HepG2 (cell line): ENCODE measurements at regions not wholly inside any gene's neighbourhood (a gene's known extent, or its start where the extent isn't known, plus 50 kb on each side); places are given as distances from the start of the nearest gene placed in this dataset.

ENCODE experiments used
- ATAC-seq: fragments of 200-7000 bp; cut with Tn5 transposase; 3 replicates; pipeline ENCODE4 v1.9.1; 2020; ENCODE audit warnings: mild to moderate bottlenecking, moderate library complexity
- BruUV-seq: library from RNA; stranded (reverse); fragments of 400-500 nt; replicated peaks from 2 replicates; lab custom pipeline; 2021; lab: Mats Ljungman, UMichigan
- CTCF ChIA-PET: fragments of 300-600 bp; formaldehyde crosslinking; extraction: SDS; loops from one replicate; lab custom pipeline; 2021; ENCODE audit warnings: low total read pairs, inconsistent platforms, low intra/inter-chr PET ratio; lab: Yijun Ruan, JAX
- POLR2A ChIA-PET: fragments of 350-600 bp; sonication (Branson Sonifier 250); formaldehyde crosslinking; loops from one replicate; lab custom pipeline; 2020; ENCODE audit warnings: antibody characterized with exemption, inconsistent platforms; lab: Yijun Ruan, JAX
- DNase-seq: peaks from one replicate; pipeline ENCODE4 v3.0.0-alpha.2; 2015; ENCODE audit warnings: low spot score
- FAIRE-seq: peaks from 3 replicates; lab custom pipeline; 2011; peaks lifted over from hg19 to GRCh38; lab: Jason Lieb, UNC
- H2AFZ ChIP-seq: one replicate; pipeline ENCODE4 v1.6.1; 2011; ENCODE audit warnings: low read length, inconsistent platforms
- H3K27ac ChIP-seq: fragments of 300-600 bp; 3 replicates; pipeline ENCODE4 v1.8.0; 2011; ENCODE audit warnings: mixed run types, mild to moderate bottlenecking, mixed read lengths, low read length, inconsistent platforms; ENCODE audit not compliant: insufficient read depth; ENCODE audit errors: extremely low read length
- H3K27me3 ChIP-seq, 2 experiments: fragments of 200-600 bp in 1 of 2; 2 replicates in 1 of 2; 3 replicates in 1 of 2; pipeline versions ENCODE4 v1.6.0 to v1.8.0; 2011; ENCODE audit warnings: low read length in 2 of 2, mild to moderate bottlenecking in 2 of 2, moderate library complexity in 2 of 2, inconsistent platforms in 1 of 2; ENCODE audit not compliant: insufficient read depth in 2 of 2, control insufficient read depth in 1 of 2
- H3K36me3 ChIP-seq, 2 experiments: fragments of 200-600 bp in 1 of 2; replicated peaks in 1 of 2; 2 replicates in 1 of 2; 3 replicates in 1 of 2; pipeline versions ENCODE4 v1.5.1 to v1.8.0; 2011; ENCODE audit warnings: low read length in 2 of 2, inconsistent platforms in 1 of 2; ENCODE audit not compliant: insufficient read depth in 2 of 2, control insufficient read depth in 1 of 2
- H3K4me1 ChIP-seq: 2 replicates; pipeline ENCODE4 v1.5.1; 2012; ENCODE audit warnings: low read length, inconsistent platforms; ENCODE audit not compliant: insufficient read depth
- H3K4me2 ChIP-seq: 2 replicates; pipeline ENCODE4 v1.6.0; 2011; ENCODE audit warnings: low read depth, low read length, inconsistent platforms
- H3K4me3 ChIP-seq, 3 experiments: fragments of 200-600 bp in 1 of 3; sonication (generic), shearing (Covaris generic) in 1 of 3; replicated peaks in 1 of 3; 2 replicates each; pipeline ENCODE4 v1.5.1; 2011 to 2016; ENCODE audit warnings: low read length in 3 of 3, inconsistent platforms in 2 of 3, low read depth in 2 of 3, mild to moderate bottlenecking in 2 of 3, control low read depth in 1 of 3, mixed read lengths in 1 of 3; ENCODE audit not compliant: insufficient read depth in 1 of 3
- H3K79me2 ChIP-seq: one replicate; pipeline ENCODE4 v1.6.1; 2011; ENCODE audit warnings: low read length, inconsistent platforms; ENCODE audit not compliant: insufficient read depth
- H3K9ac ChIP-seq: 2 replicates; pipeline ENCODE4 v1.6.0; 2011; ENCODE audit warnings: mild to moderate bottlenecking, low read depth, low read length, inconsistent platforms; ENCODE audit not compliant: insufficient read depth
- H3K9me3 ChIP-seq: 2 replicates; pipeline ENCODE4 v1.5.1; 2012; ENCODE audit warnings: mild to moderate bottlenecking, low read length
- H4K20me1 ChIP-seq: 2 replicates; pipeline ENCODE4 v1.6.0; 2011; ENCODE audit warnings: inconsistent platforms, mild to moderate bottlenecking, low read length, moderate library complexity; ENCODE audit not compliant: insufficient read depth
- CENPT ChIP-seq: sonication (generic); formaldehyde crosslinking; IDR thresholded peaks from 2 replicates; pipeline ENCODE4 v1.8.0; 2022; ENCODE audit warnings: low read depth, mild to moderate bottlenecking, moderate library complexity, missing genetic modification reagents
- KDM5A ChIP-seq: fragments of 200-600 bp; sonication (generic); IDR thresholded peaks from 2 replicates; pipeline ENCODE4 v1.7.0; 2018; ENCODE audit warnings: antibody characterized with exemption, mild to moderate bottlenecking, low read length, borderline replicate concordance
- SOX5 ChIP-seq: IDR thresholded peaks from 2 replicates; pipeline ENCODE4 v1.6.1; 2016; ENCODE audit warnings: borderline replicate concordance
- SP4 ChIP-seq: sonication (generic); formaldehyde crosslinking; IDR thresholded peaks from 2 replicates; pipeline ENCODE4 v1.8.1; 2023; ENCODE audit warnings: mild to moderate bottlenecking, missing genetic modification reagents
- SPEN ChIP-seq: sonication (generic); formaldehyde crosslinking; IDR thresholded peaks from 2 replicates; pipeline ENCODE4 v1.5.1; 2020; ENCODE audit warnings: low read depth, mild to moderate bottlenecking, missing genetic modification reagents
- SRSF9 ChIP-seq: fragments of 200-400 bp; formaldehyde crosslinking; IDR thresholded peaks from 2 replicates; pipeline ENCODE4 v1.6.1; 2018; ENCODE audit warnings: borderline replicate concordance, mild to moderate bottlenecking, low read depth, low read length; ENCODE audit not compliant: insufficient read depth, poor library complexity, severe bottlenecking
- TCF7L2 ChIP-seq: IDR thresholded peaks from 2 replicates; pipeline ENCODE4 v1.6.1; 2011; ENCODE audit warnings: mild to moderate bottlenecking, low read depth, low read length, moderate library complexity
- ZBTB7A ChIP-seq: sonication (generic); formaldehyde crosslinking; IDR thresholded peaks from 2 replicates; pipeline ENCODE4 v1.8.0; 2022; ENCODE audit warnings: mild to moderate bottlenecking, missing genetic modification reagents
- ZNF12 ChIP-seq: sonication (generic); formaldehyde crosslinking; IDR thresholded peaks from 2 replicates; pipeline ENCODE4 v1.5.0; 2020; ENCODE audit warnings: missing genetic modification reagents
- ZNF354B ChIP-seq: sonication (generic); formaldehyde crosslinking; IDR thresholded peaks from 2 replicates; pipeline ENCODE4 v1.8.0; 2022; ENCODE audit warnings: mild to moderate bottlenecking, missing genetic modification reagents
- ZNF468 ChIP-seq: sonication (generic); formaldehyde crosslinking; IDR thresholded peaks from 2 replicates; pipeline ENCODE4 v1.8.0; 2022; ENCODE audit warnings: mild to moderate bottlenecking, moderate library complexity, missing genetic modification reagents
- ZNF772 ChIP-seq: sonication (generic); formaldehyde crosslinking; IDR thresholded peaks from 2 replicates; pipeline ENCODE4 v1.5.0; 2020; ENCODE audit warnings: mild to moderate bottlenecking, missing genetic modification reagents
- WGBS: methylation state at CpG from one replicate; pipeline ENCODE4 v1.1.6; 2017; ENCODE audit warnings: low lambda C conversion rate; 5-methylcytosine and 5-hydroxymethylcytosine counted together
- in situ Hi-C: cut with HindIII; loops from 2 replicates; pipeline ENCODE4 v1.10.0; 2017; ENCODE audit warnings: low pct_unique_long_range_greater_than_20kb; ENCODE audit not compliant: extremely low pct_ligation_motif_present
- intact Hi-C: fragments of 100-400 bp; cut with micrococcal nuclease; formaldehyde crosslinking; loops from one replicate; pipeline ENCODE4 v1.10.0; 2022; ENCODE audit not compliant: unreplicated experiment
- TF ChIP-seq, protein P1 (sequence below): sonication (generic); formaldehyde crosslinking; IDR thresholded peaks from 2 replicates; pipeline ENCODE4 v1.9.0; 2022; ENCODE audit warnings: missing genetic modification reagents, mild to moderate bottlenecking, borderline replicate concordance
- TF ChIP-seq, protein P2 (sequence below): fragments of 450-650 bp; IDR thresholded peaks from 2 replicates; pipeline ENCODE4 v1.6.1; 2017
- TF ChIP-seq, protein P3 (sequence below): sonication (generic); formaldehyde crosslinking; IDR thresholded peaks from 2 replicates; pipeline ENCODE4 v1.8.0; 2022; ENCODE audit warnings: missing genetic modification reagents, mild to moderate bottlenecking, borderline replicate concordance
- TF ChIP-seq, protein P4 (sequence below), 2 experiments: IDR thresholded peaks; 2 replicates each; pipeline ENCODE4 v1.6.1; 2011 to 2012; ENCODE audit warnings: low read length in 2 of 2, borderline replicate concordance in 1 of 2, low read depth in 1 of 2, mild to moderate bottlenecking in 1 of 2, moderate library complexity in 1 of 2

DNA sequence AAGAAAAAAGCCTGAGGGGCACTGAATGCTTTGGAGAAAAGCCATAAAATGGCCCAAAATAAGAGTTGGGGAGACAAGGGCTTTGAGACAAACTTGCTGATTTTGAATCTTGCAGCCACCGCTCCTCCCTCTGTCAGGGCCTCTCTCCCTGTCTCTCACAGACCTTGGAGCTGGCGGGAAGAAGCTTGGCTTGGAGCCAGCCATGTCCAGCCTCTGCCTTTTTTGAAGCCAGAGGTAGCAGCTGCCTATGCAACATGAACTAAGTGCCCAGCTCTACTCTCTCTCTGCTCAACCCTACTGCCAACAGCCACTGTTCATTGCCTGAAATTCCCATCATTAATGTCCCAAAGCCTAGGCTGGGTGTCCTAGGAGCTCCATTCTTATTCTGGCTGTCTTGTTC lies 63.7 kb upstream of the CTNNBL1 start:
- FAIRE-seq (peak; percentile 81), ATAC-seq (peak; percentile 41; the same call in 2 of the 3 replicates), DNase-seq (no peak)
- peaks cover 15% of the 10 kb centered on the region for H3K4me1 ChIP-seq
- no peaks in the 10 kb centered on the region for H3K36me3 ChIP-seq
- no peaks in the 10 kb centered on the region for H3K79me2 ChIP-seq
- ChIA-PET CTCF (no interaction called here), POLR2A (no interaction called here)
- H3K9ac ChIP-seq, result no peak overlapping the region
- 2% methylated on average over 2 of the region's 2 CpGs for WGBS
- intact Hi-C loops, result no loop called here
- BruUV-seq, result no TSS peak
- no peaks in the 10 kb centered on the region for H3K27me3 ChIP-seq
- no peak overlapping the region for H2AFZ ChIP-seq
- no peaks in the 10 kb centered on the region for H3K9me3 ChIP-seq
- H4K20me1 ChIP-seq, result peaks cover 4% of the 10 kb centered on the region; the same call in 1 of the 2 replicates
- no peak overlapping the region for H3K27ac ChIP-seq
- H3K4me3 ChIP-seq, result no peak overlapping the region
- H3K4me2 ChIP-seq, result no peak overlapping the region
- in situ Hi-C loops, result no loop called here
- no peak for TF ChIP-seq ZNF12 (CRISPR knock-in tag)
- no peak for TF ChIP-seq ZNF354B (CRISPR knock-in tag)
- TF ChIP-seq, protein P1, sequence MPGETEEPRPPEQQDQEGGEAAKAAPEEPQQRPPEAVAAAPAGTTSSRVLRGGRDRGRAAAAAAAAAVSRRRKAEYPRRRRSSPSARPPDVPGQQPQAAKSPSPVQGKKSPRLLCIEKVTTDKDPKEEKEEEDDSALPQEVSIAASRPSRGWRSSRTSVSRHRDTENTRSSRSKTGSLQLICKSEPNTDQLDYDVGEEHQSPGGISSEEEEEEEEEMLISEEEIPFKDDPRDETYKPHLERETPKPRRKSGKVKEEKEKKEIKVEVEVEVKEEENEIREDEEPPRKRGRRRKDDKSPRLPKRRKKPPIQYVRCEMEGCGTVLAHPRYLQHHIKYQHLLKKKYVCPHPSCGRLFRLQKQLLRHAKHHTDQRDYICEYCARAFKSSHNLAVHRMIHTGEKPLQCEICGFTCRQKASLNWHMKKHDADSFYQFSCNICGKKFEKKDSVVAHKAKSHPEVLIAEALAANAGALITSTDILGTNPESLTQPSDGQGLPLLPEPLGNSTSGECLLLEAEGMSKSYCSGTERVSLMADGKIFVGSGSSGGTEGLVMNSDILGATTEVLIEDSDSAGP (CRISPR knock-in tag), result no peak
- TF ChIP-seq ZBTB7A, result no peak
- no peak for TF ChIP-seq CENPT (CRISPR knock-in tag)
- TF ChIP-seq TCF7L2, result no peak
- TF ChIP-seq KDM5A, result no peak
- no peak for TF ChIP-seq ZNF772 (CRISPR knock-in tag)
- TF ChIP-seq ZNF468 (CRISPR knock-in tag), result no peak
- TF ChIP-seq SPEN (CRISPR knock-in tag), result 0 out of 2 replicates have a peak, but pooled peaks have one; percentile 32
- TF ChIP-seq SOX5 (CRISPR knock-in tag), result no peak
- TF ChIP-seq, protein P2, sequence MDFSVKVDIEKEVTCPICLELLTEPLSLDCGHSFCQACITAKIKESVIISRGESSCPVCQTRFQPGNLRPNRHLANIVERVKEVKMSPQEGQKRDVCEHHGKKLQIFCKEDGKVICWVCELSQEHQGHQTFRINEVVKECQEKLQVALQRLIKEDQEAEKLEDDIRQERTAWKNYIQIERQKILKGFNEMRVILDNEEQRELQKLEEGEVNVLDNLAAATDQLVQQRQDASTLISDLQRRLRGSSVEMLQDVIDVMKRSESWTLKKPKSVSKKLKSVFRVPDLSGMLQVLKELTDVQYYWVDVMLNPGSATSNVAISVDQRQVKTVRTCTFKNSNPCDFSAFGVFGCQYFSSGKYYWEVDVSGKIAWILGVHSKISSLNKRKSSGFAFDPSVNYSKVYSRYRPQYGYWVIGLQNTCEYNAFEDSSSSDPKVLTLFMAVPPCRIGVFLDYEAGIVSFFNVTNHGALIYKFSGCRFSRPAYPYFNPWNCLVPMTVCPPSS, result no peak
- peak; percentile 19; the same call in 1 of the 2 replicates for TF ChIP-seq SP4 (CRISPR knock-in tag)
- TF ChIP-seq SRSF9, result no peak
- TF ChIP-seq, protein P3, sequence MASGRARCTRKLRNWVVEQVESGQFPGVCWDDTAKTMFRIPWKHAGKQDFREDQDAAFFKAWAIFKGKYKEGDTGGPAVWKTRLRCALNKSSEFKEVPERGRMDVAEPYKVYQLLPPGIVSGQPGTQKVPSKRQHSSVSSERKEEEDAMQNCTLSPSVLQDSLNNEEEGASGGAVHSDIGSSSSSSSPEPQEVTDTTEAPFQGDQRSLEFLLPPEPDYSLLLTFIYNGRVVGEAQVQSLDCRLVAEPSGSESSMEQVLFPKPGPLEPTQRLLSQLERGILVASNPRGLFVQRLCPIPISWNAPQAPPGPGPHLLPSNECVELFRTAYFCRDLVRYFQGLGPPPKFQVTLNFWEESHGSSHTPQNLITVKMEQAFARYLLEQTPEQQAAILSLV, result no peak
- TF ChIP-seq, protein P4, sequence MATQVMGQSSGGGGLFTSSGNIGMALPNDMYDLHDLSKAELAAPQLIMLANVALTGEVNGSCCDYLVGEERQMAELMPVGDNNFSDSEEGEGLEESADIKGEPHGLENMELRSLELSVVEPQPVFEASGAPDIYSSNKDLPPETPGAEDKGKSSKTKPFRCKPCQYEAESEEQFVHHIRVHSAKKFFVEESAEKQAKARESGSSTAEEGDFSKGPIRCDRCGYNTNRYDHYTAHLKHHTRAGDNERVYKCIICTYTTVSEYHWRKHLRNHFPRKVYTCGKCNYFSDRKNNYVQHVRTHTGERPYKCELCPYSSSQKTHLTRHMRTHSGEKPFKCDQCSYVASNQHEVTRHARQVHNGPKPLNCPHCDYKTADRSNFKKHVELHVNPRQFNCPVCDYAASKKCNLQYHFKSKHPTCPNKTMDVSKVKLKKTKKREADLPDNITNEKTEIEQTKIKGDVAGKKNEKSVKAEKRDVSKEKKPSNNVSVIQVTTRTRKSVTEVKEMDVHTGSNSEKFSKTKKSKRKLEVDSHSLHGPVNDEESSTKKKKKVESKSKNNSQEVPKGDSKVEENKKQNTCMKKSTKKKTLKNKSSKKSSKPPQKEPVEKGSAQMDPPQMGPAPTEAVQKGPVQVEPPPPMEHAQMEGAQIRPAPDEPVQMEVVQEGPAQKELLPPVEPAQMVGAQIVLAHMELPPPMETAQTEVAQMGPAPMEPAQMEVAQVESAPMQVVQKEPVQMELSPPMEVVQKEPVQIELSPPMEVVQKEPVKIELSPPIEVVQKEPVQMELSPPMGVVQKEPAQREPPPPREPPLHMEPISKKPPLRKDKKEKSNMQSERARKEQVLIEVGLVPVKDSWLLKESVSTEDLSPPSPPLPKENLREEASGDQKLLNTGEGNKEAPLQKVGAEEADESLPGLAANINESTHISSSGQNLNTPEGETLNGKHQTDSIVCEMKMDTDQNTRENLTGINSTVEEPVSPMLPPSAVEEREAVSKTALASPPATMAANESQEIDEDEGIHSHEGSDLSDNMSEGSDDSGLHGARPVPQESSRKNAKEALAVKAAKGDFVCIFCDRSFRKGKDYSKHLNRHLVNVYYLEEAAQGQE (IDR thresholded peaks at IDR 0.05; ENCODE audit: borderline replicate concordance in 1 of 2, low read depth in 1 of 2, low read length in 2 of 2), result peak in 1 of 2 experiments; percentile 29; a peak in 1 of 4 replicates
